ENCODE measurements at regions not wholly inside any gene's neighbourhood (a gene's known extent, or its start where the extent isn't known, plus 50 kb on each side); places are given as distances from the start of the nearest gene placed in this dataset.
"Not testable (repeated sequence)": the region's sequence is repeated elsewhere in the genome, so short reads cannot be mapped to it uniquely, and the experiment has no call there.

GRCh38 chr9:33740075-33740474, 55.3 kb upstream of the PRSS3 start:
- no peak for DNase-seq

- DNase-seq: not testable (repeated sequence)
Observed at GRCh38 chr9:33740958-33741357, 54.4 kb upstream of the PRSS3 start.

- no peak for DNase-seq
Observed at GRCh38 chr9:33742051-33742450, 53.3 kb upstream of the PRSS3 start.

DNA sequence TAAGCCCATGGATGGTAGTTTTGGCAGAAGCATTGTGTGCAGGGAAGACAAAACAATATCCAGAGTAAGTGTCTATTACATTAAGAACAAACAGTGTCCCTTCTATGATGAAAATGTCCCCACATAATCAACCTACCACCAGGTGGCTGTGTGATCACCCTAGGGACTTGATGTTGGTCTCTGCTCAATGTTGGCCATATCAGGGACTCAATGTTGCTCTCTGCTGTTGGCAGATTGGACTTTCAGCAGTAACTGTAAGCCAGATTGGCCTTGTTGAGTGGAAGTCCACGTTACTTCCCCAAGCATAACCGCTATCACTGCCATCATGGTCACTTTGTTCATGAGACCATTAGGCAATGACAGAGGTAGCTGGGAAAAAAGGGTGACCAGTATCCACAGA, 52.8 kb upstream of the PRSS3 start:
- DNase-seq: no peak
